Hepatocyte (in vitro differentiated cells): ENCODE measurements at regions not wholly inside any gene's neighbourhood (a gene's known extent, or its start where the extent isn't known, plus 50 kb on each side); places are given as distances from the start of the nearest gene placed in this dataset.

ENCODE experiments used
- CTCF ChIP-seq: fragments of 200-600 bp; sonication (generic); IDR thresholded peaks from 2 replicates; pipeline ENCODE4 v1.5.1; 2016; ENCODE audit warnings: antibody characterized with exemption, mild to moderate bottlenecking; ENCODE audit not compliant: poor library complexity
- EZH2 ChIP-seq: fragments of 200-600 bp; sonication (generic); IDR thresholded peaks from 2 replicates; pipeline ENCODE4 v1.6.1; 2016; ENCODE audit warnings: antibody characterized with exemption, mild to moderate bottlenecking, borderline replicate concordance
- EZH2phosphoT487 ChIP-seq: fragments of 200-600 bp; sonication (generic); IDR thresholded peaks from one replicate; pipeline ENCODE4 v1.6.1; 2018; ENCODE audit warnings: antibody characterized with exemption, mild to moderate bottlenecking, low read depth, moderate library complexity; ENCODE audit not compliant: unreplicated experiment, severe bottlenecking

- TF ChIP-seq EZH2 (no peak), CTCF (no peak), EZH2phosphoT487 (no peak)
Measured at GRCh38 chr2:122098306-122098705, 342.9 kb downstream of the TSN start.
